WTC11 (cell line): ENCODE measurements at regions not wholly inside any gene's neighbourhood (a gene's known extent, or its start where the extent isn't known, plus 50 kb on each side); places are given as distances from the start of the nearest gene placed in this dataset.

Source experiments
- NR2C2 ChIP-seq: sonication (generic); formaldehyde crosslinking; IDR thresholded peaks from 2 replicates; pipeline ENCODE4 v1.8.0; 2022; ENCODE audit warnings: mild to moderate bottlenecking, missing genetic modification reagents
- TF ChIP-seq, protein P1 (sequence below): sonication (generic); formaldehyde crosslinking; IDR thresholded peaks from 2 replicates; pipeline ENCODE4 v1.8.0; 2022; ENCODE audit warnings: missing genetic modification reagents
- TF ChIP-seq, protein P2 (sequence below): sonication (generic); formaldehyde crosslinking; IDR thresholded peaks from 2 replicates; pipeline ENCODE4 v1.8.1; 2022; ENCODE audit warnings: low read depth, missing genetic modification reagents, borderline replicate concordance
- TF ChIP-seq, protein P3 (sequence below): fragments of 200-600 bp; IDR thresholded peaks from 2 replicates; pipeline ENCODE4 v1.8.0; 2022; ENCODE audit warnings: antibody characterized with exemption

DNA sequence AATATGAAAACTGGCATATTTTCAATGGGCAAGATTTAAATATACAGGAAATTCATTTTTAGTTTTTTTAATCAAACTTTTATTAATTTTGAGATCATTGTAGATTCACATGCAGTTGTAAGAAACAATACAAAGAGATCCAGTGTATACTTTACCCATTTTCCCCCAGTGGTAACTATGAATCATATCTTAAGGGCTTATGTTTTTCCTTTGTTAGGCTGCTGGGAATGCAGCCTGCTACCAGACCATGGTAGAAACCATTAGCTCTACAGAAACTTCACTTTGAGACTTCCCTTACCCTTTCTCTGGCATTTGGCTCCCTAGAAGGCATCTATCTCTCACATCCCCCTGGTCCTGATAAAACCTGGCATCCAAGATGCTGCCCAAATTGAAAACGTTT is 147.6 kb upstream of the EOLA2 start:
- TF ChIP-seq, protein P1, sequence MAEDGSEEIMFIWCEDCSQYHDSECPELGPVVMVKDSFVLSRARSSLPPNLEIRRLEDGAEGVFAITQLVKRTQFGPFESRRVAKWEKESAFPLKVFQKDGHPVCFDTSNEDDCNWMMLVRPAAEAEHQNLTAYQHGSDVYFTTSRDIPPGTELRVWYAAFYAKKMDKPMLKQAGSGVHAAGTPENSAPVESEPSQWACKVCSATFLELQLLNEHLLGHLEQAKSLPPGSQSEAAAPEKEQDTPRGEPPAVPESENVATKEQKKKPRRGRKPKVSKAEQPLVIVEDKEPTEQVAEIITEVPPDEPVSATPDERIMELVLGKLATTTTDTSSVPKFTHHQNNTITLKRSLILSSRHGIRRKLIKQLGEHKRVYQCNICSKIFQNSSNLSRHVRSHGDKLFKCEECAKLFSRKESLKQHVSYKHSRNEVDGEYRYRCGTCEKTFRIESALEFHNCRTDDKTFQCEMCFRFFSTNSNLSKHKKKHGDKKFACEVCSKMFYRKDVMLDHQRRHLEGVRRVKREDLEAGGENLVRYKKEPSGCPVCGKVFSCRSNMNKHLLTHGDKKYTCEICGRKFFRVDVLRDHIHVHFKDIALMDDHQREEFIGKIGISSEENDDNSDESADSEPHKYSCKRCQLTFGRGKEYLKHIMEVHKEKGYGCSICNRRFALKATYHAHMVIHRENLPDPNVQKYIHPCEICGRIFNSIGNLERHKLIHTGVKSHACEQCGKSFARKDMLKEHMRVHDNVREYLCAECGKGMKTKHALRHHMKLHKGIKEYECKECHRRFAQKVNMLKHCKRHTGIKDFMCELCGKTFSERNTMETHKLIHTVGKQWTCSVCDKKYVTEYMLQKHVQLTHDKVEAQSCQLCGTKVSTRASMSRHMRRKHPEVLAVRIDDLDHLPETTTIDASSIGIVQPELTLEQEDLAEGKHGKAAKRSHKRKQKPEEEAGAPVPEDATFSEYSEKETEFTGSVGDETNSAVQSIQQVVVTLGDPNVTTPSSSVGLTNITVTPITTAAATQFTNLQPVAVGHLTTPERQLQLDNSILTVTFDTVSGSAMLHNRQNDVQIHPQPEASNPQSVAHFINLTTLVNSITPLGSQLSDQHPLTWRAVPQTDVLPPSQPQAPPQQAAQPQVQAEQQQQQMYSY, result no peak
- TF ChIP-seq, protein P2, sequence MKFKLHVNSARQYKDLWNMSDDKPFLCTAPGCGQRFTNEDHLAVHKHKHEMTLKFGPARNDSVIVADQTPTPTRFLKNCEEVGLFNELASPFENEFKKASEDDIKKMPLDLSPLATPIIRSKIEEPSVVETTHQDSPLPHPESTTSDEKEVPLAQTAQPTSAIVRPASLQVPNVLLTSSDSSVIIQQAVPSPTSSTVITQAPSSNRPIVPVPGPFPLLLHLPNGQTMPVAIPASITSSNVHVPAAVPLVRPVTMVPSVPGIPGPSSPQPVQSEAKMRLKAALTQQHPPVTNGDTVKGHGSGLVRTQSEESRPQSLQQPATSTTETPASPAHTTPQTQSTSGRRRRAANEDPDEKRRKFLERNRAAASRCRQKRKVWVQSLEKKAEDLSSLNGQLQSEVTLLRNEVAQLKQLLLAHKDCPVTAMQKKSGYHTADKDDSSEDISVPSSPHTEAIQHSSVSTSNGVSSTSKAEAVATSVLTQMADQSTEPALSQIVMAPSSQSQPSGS (CRISPR knock-in tag), result no peak
- no peak for TF ChIP-seq NR2C2
- TF ChIP-seq, protein P3, sequence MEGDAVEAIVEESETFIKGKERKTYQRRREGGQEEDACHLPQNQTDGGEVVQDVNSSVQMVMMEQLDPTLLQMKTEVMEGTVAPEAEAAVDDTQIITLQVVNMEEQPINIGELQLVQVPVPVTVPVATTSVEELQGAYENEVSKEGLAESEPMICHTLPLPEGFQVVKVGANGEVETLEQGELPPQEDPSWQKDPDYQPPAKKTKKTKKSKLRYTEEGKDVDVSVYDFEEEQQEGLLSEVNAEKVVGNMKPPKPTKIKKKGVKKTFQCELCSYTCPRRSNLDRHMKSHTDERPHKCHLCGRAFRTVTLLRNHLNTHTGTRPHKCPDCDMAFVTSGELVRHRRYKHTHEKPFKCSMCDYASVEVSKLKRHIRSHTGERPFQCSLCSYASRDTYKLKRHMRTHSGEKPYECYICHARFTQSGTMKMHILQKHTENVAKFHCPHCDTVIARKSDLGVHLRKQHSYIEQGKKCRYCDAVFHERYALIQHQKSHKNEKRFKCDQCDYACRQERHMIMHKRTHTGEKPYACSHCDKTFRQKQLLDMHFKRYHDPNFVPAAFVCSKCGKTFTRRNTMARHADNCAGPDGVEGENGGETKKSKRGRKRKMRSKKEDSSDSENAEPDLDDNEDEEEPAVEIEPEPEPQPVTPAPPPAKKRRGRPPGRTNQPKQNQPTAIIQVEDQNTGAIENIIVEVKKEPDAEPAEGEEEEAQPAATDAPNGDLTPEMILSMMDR, result no peak
